ENCODE measurements at regions not wholly inside any gene's neighbourhood (a gene's known extent, or its start where the extent isn't known, plus 50 kb on each side); places are given as distances from the start of the nearest gene placed in this dataset.
"Not testable (repeated sequence)": the region's sequence is repeated elsewhere in the genome, so short reads cannot be mapped to it uniquely, and the experiment has no call there.

DNA sequence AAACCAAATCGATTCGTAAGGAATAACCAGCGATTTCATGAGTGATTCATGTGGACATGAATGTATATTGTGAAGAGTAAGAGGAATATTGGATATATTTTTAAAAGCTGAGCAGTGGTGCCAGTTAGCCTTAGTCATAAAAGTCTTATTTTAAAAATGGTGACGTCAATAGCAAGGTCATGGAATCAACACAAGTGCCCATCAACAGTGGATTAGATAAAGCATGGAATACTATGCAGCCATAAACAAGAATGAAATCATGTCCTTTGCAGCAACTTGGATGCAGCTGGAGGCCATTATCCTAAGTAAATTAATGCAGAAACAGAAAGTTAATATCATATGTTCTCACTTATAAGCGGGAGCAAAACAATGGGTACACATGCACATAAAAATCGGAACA, 89.0 kb upstream of the STOX2 start:
- no peak for DNase-seq

DNA sequence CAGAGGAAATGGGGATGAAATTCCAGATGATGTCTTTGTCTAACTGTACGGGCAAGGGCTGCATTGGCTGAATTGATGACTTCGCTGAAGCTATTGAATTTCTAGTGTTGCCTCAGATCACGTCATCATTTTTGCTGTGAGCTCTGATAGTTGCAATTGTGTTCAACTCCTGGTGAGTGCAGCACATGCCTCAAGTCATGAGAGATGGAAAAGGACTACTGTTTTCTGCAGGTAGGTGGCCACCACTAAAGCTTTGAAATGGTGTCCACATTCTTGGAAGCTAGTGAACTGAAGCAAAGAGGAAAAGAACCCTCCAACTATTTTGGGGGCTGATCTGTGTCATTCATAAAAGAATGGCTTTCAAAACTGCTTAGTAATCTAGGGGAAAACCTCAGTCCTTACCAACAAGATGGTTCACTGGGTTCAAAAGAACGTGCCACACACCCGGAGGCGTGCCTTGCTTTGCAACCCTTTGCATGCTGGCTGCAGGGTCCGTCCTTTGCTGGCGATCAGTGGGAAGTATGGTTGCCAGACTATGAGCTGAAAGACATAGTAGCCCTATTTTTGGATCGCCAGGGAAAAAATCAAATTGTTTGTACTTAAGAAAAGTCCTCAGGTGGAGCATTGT, 88.1 kb upstream of the STOX2 start:
- no peak for DNase-seq

DNA sequence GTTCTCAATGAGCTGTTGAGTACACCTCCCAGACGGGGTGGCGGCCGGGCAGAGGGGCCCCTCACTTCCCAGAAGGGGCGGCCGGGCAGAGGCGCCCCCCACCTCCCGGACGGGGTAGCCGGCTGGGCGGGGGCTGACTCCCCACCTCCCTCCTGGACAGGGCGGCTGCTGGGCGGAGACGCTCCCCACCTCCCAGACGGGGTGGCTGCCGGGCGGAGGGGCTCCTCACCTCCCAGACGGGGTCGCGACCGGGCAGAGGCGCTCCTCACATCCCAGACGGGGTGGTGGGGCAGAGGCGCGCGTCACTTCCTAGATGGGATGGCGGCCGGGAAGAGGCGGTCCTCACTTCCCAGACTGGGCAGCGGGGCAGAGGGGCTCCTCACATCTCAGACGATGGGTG, 86.5 kb upstream of the STOX2 start:
- not testable (repeated sequence) for DNase-seq

DNA sequence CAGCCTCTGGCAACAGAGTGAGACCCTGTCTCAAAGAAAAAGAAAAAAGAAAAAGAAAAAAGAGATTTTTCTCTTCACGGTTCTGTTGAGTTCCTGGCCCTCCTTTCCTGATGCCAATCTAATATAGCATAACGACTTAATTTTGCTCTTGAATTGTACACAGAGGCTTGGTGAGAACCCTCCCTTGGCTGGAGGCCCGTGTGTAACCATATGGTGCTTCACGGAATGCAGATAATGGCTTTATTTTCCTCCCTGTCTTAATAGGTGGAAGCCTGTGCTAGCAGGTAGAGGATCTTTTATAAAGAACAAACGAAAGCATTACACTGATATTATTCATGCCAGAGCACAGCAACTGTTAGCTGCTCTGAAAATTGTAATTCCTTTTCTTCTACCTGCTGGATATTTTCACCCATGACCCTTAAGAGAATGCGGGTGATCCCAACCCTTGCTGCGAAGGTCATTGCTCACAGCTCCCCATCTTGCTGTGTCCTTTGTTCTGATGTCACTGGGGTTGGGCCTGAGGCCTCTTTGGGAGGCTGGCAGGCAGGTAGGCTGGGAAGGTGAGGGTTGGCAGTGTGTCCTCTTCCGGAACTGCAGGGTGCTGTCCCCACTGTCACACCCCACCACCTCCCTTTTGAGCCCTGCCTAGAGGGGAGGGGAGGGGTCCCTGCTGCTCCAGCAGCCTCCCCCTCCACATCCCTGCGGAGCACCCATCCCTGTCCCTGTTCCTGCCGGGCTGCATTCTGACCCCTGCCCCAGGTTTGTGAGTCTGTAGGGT, 83.8 kb upstream of the STOX2 start:
- DNase-seq = no peak

DNA sequence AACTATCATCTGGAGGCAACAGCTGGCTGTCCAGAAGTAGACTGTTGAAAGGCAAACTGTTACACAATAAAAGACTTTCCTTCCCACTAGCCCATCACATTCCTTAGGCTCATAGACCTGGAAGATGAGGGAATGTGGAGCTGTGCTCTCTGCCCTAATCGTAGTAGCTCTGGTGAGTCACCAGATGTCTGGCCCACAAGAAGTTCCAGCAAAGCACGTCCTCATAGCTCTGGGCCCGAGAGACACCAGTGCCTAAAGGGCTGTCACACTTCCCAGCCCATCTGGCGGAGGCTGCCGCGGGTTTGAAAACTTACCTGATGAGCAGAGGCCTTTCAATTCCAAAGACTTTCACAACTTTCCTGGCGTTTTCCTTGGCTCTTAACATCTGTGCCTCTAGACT, 81.7 kb upstream of the STOX2 start:
- DNase-seq = no peak

DNA sequence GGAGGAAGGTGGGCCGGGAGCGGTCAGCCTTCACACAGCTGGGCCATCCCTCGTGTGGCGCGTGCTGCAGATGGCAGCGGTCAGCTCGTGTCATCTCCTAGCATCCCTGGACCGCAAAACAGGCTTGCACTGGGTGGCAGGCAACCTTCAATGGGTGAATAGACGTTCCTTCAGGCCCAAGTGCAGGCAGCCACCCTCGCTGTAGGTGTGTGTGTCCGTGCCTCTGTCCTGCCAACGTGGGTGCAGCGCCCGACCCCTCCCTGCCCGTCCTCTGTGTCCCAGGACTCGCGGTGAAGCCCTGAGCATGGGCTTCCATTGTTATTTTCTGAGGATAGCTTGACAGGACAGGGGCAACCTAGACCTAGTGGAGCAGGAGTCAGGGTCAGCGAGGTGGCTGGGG, 79.8 kb upstream of the STOX2 start:
- DNase-seq = no peak

DNA sequence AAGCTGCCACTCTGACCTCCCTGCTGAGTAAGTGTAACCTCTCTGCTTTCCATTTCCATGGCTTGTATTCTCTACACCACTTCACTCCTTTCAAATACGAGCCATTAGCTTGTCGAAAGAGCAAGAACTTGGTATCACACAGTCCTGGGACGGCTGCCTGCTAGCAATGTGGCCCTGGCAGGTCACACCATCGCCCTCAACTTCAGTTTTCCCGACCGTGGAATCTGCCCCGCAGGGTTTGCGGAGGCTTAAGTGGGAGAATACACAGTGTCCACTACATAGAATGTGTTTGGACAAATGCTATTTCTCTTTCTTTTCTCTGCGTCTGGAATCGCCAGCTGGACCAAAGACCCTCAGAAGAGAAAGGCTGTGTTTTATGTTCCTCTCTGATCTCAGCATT, 78.6 kb upstream of the STOX2 start:
- no peak for DNase-seq

DNA sequence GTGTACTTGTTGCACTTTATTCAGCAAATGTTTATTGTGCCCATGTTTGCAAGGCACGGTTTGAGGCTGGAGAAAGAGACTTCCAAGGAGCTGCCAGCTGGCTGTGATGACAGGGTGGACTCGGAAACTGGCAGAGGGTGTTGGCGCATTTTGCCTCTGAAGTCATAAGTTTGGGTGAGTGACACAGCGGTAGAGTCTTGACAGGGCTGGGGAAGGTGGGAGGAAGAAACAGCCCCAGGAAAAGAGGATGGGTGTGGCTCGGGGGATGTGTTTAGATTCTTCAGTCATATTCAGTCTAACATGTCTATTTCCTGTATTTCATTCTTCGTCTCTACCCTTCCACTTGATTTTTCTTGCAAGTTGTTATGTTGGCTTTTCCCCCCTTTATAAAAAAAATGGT, 77.0 kb upstream of the STOX2 start:
- DNase-seq = no peak

DNA sequence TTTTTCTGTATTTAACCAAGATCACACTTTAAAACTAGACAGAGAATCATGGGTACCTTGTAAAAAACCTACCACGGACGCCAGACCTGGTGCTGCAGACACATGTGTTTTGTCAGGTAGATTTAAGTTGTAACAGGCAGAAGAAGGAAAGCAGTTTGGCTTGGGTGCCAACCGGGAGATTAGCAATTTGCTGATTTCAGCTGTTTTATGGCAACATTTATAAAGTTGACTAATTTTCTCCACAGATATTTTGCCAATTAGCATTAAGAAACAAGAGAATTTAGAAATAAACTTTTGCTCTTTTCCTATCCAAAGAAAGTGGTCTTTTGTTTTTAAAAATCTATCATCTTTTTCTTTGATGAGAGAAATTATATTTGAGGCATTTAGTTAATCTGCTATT, 76.3 kb upstream of the STOX2 start:
- DNase-seq = no peak

DNA sequence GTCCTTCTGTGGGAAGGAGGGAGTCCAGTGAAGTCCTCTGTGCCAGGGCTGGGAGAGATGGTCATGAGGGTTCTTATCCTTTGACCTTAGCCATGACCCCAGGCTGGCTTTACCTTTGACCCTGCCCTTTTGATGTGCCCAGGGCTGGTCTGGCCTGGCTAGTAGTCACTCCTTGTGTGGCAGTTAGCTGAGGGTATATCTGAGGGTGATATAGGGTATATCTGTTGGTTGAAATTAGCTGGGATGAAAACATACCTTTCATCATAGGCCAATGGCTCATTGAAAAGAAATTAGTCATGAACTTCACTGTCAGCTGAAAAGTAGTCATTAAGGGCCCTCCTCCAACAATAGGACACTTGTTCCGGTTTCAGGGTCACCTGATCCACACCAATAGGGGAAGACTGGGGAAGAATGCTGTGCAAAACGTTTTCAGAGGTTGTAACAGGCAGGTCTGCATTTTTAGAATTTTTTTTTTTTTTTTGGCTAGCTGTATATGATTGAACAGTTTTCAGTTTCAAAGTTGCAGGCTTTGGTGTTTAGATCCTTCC, 74.6 kb upstream of the STOX2 start:
- no peak for DNase-seq

DNA sequence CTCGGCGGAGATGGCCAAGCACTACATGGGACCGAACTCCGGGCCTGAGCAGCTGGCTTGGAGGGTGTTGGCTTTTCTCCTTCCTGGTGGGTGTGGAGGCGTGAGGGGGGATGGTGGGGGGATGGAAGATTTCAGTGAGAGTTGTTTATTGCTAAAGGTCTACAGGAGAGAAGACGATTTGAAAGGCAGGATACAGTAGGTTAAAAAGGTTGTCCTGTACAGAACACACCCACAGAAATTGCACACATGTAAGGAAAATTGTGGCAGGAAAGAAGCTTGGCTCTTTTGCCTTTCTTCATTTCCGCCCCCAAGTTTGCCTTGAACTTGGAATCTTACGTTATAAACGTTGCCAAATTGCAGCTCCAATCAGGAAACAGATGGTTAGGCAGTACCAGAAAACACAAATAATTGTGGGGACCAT, 74.1 kb upstream of the STOX2 start:
- DNase-seq = no peak

DNA sequence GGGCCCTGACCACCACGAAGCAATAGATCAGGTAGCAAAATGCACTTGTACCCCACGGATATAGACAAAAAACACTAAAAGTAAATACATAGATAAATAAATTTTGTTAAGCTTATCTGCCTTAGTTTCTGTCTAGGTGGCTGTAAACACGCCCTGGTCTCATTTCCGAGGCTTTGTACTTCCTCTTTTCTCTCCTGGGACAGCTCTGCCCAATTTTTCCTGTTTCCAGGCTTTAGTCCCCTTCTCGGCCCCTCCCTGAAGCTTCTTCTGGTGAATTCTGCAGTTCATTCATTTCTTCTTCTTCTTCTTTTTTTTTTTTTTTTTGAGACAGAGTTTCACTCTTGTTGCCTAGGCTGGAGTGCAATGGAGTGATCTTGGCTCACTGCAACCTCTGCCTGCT, 73.4 kb upstream of the STOX2 start:
- DNase-seq = no peak

DNA sequence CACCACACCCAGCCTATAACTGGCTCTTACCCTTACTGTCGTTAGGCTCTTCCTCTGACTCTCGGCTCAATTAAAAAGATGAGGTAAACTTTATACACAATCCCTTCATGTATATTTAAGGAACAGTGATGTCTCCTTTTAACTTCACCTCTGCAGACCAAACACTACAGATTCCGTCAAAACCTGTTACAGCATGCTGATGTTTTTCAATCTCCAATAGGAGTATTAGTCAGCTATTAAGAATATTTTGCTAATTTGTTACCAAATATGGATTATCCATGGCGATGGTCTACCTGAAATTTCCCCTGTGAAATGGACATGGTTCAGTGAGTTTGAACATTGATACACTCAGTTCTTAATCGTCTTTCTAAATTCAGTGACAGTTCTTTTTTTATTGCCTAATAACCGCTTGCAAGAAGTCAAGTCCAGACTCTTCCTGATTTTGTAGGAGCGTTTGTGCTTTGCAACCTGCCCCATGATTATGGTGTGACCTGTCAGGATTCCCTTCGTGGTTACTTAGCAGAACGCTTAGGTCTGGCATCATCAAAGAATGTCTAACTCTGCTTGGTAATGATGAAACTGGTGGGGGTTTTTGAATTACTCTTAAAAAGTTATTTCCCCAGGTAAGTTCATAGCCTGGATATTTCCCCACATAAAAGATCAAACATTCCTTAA, 72.2 kb upstream of the STOX2 start:
- no peak for DNase-seq

DNA sequence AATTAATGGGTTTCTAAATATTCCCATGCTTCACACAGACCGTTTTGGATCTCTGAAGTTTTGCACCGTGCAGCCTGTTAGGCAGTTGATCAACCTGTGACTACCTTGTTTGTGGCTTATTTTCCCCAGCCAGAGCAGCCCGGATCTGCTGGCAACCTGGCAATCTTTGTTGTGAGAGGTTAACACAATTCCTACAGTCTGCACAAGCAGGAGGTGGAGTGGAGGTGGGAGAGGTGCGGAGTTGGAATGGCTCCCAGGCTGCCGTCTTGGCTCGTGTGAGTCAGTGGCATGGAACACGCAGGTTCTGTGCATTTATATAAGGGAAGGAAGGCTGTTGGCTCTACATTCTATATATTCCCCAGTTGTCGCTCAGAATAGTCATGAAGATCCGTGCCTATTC, 70.9 kb upstream of the STOX2 start:
- DNase-seq = no peak

DNA sequence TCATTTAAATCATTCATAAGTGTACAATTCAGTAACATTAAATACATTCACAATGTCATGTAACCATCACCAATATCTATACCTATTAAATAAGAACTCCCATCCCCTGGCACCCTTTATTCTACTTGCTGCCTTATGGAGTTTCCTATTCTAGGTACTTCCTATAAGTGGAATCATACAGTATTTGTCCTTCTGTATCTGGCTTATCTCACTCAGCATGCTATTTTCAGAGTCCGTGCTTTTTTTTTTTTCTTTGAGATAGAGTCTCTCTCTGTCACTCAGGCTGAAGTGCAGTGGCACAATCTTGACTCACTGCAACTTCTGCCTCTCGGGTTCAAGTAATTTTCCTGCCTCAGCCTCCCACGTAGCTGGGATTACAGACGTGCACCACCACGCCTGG, 67.9 kb upstream of the STOX2 start:
- DNase-seq = no peak

DNA sequence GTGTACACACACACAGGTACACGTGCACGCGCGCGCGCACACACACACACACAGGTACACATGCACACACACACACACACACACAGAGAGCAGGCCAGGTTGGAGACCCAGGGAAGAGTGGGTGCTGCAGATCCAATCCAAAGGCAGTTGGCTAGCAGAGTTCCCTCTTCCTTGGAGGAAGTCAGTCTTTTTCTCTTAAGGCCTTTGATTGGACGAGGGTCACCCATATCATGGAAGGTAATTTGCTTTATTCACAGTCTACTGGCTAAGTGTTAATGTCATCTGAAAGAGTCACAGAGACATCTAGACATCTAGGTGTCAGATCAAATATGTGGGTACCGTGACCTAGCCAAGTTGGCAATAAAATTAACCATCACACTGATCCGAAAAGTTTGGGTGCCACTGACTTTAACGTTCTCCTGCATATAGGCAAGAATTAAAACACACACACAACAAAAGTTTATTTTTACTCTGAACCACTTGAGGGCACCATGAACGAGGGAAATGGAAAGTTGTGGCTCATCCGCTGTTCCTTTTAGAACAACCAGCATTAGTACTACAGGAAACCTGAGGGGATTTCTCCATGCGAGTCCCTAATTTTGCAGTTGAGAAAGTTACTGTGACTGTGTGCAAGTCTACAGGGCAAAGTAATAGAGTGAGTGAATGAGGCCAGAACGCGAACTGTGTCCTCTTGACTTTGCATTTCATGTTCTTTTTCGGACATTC, 66.0 kb upstream of the STOX2 start:
- DNase-seq = no peak

DNA sequence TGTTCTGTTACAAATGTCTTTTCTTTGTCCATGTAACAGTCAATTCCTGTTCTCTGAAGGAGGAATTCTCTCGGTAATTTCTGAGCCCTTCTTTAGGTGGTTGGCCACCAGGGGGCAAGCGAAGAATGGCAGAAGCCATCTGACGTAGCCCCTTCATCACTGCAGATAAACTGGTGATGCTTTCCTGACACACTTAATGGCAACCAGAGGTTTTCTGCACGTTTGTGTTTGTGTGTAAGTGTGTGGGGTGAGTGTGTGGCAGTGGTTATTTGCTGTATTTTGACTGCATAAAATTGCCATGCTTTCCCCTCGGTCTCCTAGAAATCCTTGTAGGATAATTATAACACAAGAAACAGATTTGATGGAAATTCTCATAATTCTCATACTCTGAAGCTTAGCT, 64.8 kb upstream of the STOX2 start:
- DNase-seq = peak; percentile 46

DNA sequence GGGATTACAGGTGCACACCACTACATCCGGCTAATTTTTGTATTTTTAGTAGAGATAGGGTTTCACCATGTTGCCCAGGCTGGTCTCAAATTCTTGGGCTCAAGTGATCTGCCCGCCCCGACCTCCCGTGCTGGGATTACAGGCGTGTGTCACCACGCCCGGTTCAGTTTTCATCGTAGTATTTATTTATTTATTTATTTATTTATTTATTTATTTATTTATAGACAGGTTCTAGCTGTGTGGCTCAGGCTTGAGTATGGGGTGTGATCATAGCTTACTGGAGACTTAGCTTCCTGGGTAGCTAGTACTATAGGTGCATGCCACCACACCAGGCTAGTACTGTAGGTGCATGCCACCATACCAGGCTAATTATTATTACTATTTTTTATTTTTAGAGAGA, 64.1 kb upstream of the STOX2 start:
- no peak for DNase-seq

DNA sequence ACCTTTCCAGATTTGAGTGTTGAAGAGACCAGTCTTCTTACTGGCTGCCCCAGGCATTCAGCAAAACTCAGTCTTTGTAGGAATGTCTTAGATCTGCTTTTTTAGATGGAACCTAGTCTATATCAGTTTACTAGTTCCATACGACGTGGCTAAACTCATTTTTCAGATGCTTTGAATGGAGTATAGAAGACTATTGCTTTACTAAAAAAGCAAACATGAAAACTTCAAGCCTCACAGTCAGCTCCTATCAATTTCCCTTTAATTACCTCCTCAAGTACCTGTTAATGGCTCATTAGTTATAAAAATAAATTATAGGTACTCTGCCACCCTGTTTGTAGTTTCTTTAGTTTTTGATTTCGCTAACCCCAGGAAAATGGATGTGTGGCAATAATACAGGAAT, 63.0 kb upstream of the STOX2 start:
- no peak for DNase-seq

DNA sequence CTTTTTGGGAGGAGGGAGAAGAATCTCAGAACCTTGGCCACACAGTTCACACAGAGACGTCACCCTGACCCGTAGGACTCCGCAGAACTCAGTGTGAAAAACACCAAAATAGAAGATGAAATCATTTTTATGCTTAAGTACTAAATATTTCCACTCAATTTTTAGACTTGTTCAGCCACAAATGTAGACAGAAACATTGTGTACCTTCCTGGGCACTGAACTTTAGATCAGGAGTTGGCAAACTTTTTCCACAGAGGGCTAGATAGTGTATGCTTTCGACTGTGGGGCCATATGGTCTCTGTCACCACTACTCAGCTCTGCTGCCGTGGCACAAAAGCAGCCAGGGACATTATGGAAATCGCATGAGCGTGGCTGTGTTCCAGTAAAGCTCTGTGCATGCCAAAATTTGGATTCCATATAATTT, 61.8 kb upstream of the STOX2 start:
- DNase-seq = no peak

DNA sequence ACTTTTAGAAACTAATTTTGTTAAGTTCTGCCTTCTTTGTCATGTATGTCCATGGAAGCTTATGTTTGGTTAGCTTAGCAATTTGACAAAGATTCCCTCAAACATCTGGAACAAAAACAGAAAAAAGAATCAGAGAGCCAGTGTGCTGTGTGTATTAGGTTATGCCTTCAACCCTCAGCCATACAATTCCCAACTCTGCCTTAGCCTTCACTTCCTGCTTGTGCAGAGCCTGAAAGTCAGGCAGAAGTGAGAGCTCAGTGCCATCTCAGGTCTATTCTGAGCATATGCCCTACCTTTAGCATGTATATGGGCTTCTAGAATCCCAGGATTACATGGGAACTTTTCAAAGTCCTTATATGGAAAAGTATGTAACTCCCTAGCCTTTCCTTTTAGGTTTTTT, 58.2 kb upstream of the STOX2 start:
- DNase-seq = no peak

DNA sequence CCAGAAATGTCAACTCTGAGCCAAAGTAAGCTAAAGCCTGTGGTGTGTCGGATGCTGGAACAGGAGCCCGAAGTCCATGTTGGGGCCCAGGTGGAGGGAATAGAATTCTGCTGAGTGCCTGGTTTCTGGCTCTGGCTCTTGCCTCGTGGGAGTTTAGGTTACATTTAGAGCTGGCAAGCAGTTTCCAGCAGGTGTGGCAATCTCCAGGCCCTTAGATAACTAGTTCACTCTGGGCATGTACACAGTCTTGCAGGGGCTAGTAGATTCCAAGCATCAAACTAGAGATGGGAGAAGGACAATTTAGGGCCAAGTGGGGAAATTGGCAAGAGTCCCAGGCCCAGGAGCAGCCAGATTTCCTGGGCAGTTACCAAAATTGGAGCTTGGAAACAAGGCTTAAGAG, 56.3 kb upstream of the STOX2 start:
- DNase-seq = no peak

DNA sequence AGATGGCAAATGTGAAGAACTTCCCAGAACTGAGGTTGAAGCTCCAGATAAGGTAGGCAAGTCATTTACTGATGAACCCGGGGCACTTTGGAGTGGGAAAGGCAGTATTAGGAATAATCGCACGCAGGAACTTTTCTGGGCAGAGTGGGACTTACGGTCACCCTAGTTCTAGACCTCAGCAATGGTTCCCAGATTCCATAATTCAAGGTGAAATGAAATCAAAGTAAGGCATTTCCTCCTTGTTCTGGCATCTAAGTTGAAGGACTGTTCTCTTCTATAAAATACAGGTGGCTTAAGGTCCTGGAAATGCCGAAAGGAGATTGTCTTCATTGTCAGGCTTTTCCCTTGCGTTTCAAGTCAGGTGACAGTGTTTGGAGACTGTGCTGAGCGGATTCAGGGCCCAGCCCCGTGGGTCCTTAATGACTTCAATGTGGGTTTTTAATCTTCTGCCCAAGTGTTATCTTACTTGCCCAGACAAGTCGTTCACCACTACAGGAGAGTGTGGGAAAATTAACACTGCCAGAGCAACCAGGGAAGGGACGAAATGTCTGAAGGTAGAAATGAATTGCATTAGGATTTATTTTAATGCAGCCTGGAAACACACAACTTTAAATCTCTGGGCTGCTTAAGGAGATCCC, 52.1 kb upstream of the STOX2 start:
- no peak for DNase-seq
